ENCODE measurements at regions not wholly inside any gene's neighbourhood (a gene's known extent, or its start where the extent isn't known, plus 50 kb on each side); places are given as distances from the start of the nearest gene placed in this dataset.

- Histone ChIP-seq H3K4me1 (ENCODE audit: insufficient read depth, low read length) (no peaks in the 10 kb centered on the region), H2BK20ac (ENCODE audit: low read depth, low read length, poor library complexity, severe bottlenecking) (no peak overlapping the region), H3K27me3 (ENCODE audit: insufficient read depth, low read length) (no peaks in the 10 kb centered on the region), H3K79me1 (ENCODE audit: insufficient read depth, low read depth, low read length, poor library complexity, severe bottlenecking) (no peaks in the 10 kb centered on the region), H2BK15ac (ENCODE audit: low read depth, low read length) (no peak overlapping the region), H3K56ac (ENCODE audit: insufficient read length, low read depth, low read length) (no peak overlapping the region), H3K14ac (ENCODE audit: insufficient read depth, low read length) (no peak overlapping the region), H4K8ac (replicated peaks; ENCODE audit: insufficient read length, low read depth, low read length) (no peak overlapping the region), H3K23me2 (ENCODE audit: insufficient read length, low read depth, low read length, poor library complexity, severe bottlenecking) (no peaks in the 10 kb centered on the region), H3K18ac (ENCODE audit: insufficient read length, low read depth, low read length) (no peak overlapping the region), H2AK5ac (ENCODE audit: insufficient read length, low read length) (no peak overlapping the region), H2AFZ (ENCODE audit: low read length) (no peak overlapping the region), H4K20me1 (ENCODE audit: control insufficient read depth, insufficient read depth, insufficient read length) (no peaks in the 10 kb centered on the region), H3K4me2 (ENCODE audit: insufficient read depth, insufficient read length, low read length) (no peak overlapping the region), H2BK12ac (ENCODE audit: insufficient read length, low read depth, low read length) (no peak overlapping the region), H3K79me2 (ENCODE audit: insufficient read depth, low read length) (no peaks in the 10 kb centered on the region), H3K9ac (ENCODE audit: extremely low read depth, insufficient read length, low read length) (no peak overlapping the region), H3K27ac (ENCODE audit: insufficient read length, low read depth, low read length) (no peak overlapping the region), H4K91ac (ENCODE audit: insufficient read length, low read depth, low read length) (no peak overlapping the region), H4K5ac (ENCODE audit: insufficient read length, low read depth, low read length) (no peak overlapping the region), H2BK120ac (ENCODE audit: low read depth, low read length, poor library complexity, severe bottlenecking) (no peak overlapping the region), H3K4ac (ENCODE audit: low read depth, low read length) (no peak overlapping the region), H3T11ph (ENCODE audit: low read length) (no peak overlapping the region), H2BK5ac (ENCODE audit: insufficient read length, low read length) (no peak overlapping the region), H3K23ac (ENCODE audit: insufficient read length, low read depth, low read length) (no peak overlapping the region), H3K9me3 (ENCODE audit: control insufficient read depth, low read depth, low read length) (no peaks in the 10 kb centered on the region)
- Mint-ChIP-seq H3K27ac (no peak overlapping the region; a peak in 1 of 7 replicates), H3K9me3 (no peaks in the 10 kb centered on the region), H3K27me3 (ENCODE audit: low read depth) (no peaks in the 10 kb centered on the region), H3K4me3 (no peak overlapping the region), H3K36me3 (ENCODE audit: insufficient read depth in 1 of 3, low read depth in 3 of 3) (no peaks in the 10 kb centered on the region), H3K4me1 (peaks cover 9 to 16% of the 10 kb centered on the region in 2 experiments)
- WGBS (ENCODE audit: extremely low coverage, insufficient read length, low lambda C conversion rate), result no CpG with 5 or more reads among the region's 2 CpGs
- no peak for DNase-seq
- TF ChIP-seq, protein P1, sequence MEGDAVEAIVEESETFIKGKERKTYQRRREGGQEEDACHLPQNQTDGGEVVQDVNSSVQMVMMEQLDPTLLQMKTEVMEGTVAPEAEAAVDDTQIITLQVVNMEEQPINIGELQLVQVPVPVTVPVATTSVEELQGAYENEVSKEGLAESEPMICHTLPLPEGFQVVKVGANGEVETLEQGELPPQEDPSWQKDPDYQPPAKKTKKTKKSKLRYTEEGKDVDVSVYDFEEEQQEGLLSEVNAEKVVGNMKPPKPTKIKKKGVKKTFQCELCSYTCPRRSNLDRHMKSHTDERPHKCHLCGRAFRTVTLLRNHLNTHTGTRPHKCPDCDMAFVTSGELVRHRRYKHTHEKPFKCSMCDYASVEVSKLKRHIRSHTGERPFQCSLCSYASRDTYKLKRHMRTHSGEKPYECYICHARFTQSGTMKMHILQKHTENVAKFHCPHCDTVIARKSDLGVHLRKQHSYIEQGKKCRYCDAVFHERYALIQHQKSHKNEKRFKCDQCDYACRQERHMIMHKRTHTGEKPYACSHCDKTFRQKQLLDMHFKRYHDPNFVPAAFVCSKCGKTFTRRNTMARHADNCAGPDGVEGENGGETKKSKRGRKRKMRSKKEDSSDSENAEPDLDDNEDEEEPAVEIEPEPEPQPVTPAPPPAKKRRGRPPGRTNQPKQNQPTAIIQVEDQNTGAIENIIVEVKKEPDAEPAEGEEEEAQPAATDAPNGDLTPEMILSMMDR (conservative IDR thresholded peaks at IDR 0.05), result no peak
These were observed 154.9 kb downstream of the GLUL start for GRCh38 chr1:182236651-182237077.

Measured in H9 (cell line).